OCI-LY7 (cell line): ENCODE measurements at regions not wholly inside any gene's neighbourhood (a gene's known extent, or its start where the extent isn't known, plus 50 kb on each side); places are given as distances from the start of the nearest gene placed in this dataset.

Experiments
- BruUV-seq: library from RNA; stranded (reverse); fragments of 400-500 nt; replicated peaks from 2 replicates; lab custom pipeline; 2021; lab: Mats Ljungman, UMichigan
- CTCF ChIA-PET: fragments of 300-600 bp; sonication (Branson Sonifier 250); formaldehyde crosslinking; loops from one replicate; lab custom pipeline; 2022; ENCODE audit warnings: antibody characterized with exemption; ENCODE audit not compliant: unreplicated experiment; lab: Charles Lee
- POLR2A ChIA-PET: fragments of 300-600 bp; sonication (Branson Sonifier 250); formaldehyde crosslinking; loops from one replicate; lab custom pipeline; 2022; ENCODE audit warnings: antibody characterized with exemption; lab: Charles Lee
- DNase-seq: peaks from one replicate; pipeline ENCODE4 v3.0.0-alpha.2; 2015; ENCODE audit warnings: low spot score
- H2AFZ ChIP-seq: fragments of 200-600 bp; sonication (generic), shearing (Covaris generic); 2 replicates; pipeline ENCODE4 v1.6.1; 2014; ENCODE audit warnings: mild to moderate bottlenecking, antibody characterized with exemption, low read length, moderate library complexity
- H3K27ac ChIP-seq: fragments of 200-600 bp; sonication (generic); 2 replicates; pipeline ENCODE4 v1.5.1; 2014; ENCODE audit warnings: mixed run types, low read depth, mild to moderate bottlenecking, moderate library complexity, low read length, inconsistent platforms; ENCODE audit not compliant: poor library complexity, severe bottlenecking
- H3K36me3 ChIP-seq: fragments of 200-600 bp; sonication (generic); 2 replicates; pipeline ENCODE4 v1.6.1; 2014; ENCODE audit warnings: mild to moderate bottlenecking, antibody characterized with exemption, low read length, moderate library complexity, mixed read lengths; ENCODE audit not compliant: insufficient read depth
- H3K4me1 ChIP-seq: fragments of 200-600 bp; sonication (generic); 2 replicates; pipeline ENCODE4 v1.5.1; 2014; ENCODE audit warnings: mild to moderate bottlenecking, low read length; ENCODE audit not compliant: insufficient read depth, poor library complexity, severe bottlenecking
- H3K4me2 ChIP-seq: fragments of 200-600 bp; sonication (generic); 2 replicates; pipeline ENCODE4 v1.6.1; 2014; ENCODE audit warnings: mild to moderate bottlenecking, low read length
- H3K4me3 ChIP-seq: fragments of 200-600 bp; sonication (generic); 2 replicates; pipeline ENCODE4 v1.5.1; 2014; ENCODE audit warnings: mild to moderate bottlenecking, low read depth, low read length; ENCODE audit not compliant: poor library complexity, severe bottlenecking
- H3K79me2 ChIP-seq: fragments of 200-600 bp; sonication (generic); 2 replicates; pipeline ENCODE4 v1.6.1; 2016; ENCODE audit warnings: low read depth, mild to moderate bottlenecking, low read length, moderate library complexity, mixed read lengths; ENCODE audit not compliant: insufficient read depth
- H3K9me2 ChIP-seq: fragments of 200-600 bp; sonication (generic); 2 replicates; pipeline ENCODE4 v1.6.1; 2016; ENCODE audit warnings: mild to moderate bottlenecking, low read length, mixed read lengths; ENCODE audit not compliant: insufficient read depth
- H3K9me3 ChIP-seq: fragments of 200-600 bp; sonication (generic); 2 replicates; pipeline ENCODE4 v1.6.1; 2014; ENCODE audit warnings: mild to moderate bottlenecking, mixed run types, low read length, mixed read lengths
- H4K20me1 ChIP-seq: fragments of 200-600 bp; sonication (generic); 2 replicates; pipeline ENCODE4 v1.6.1; 2014; ENCODE audit warnings: mild to moderate bottlenecking, antibody characterized with exemption, low read length, moderate library complexity, mixed read lengths; ENCODE audit not compliant: insufficient read depth
- EZH2phosphoT487 ChIP-seq: fragments of 200-600 bp; sonication (generic); IDR thresholded peaks from 2 replicates; pipeline ENCODE4 v1.6.1; 2018; ENCODE audit warnings: low read depth, borderline replicate concordance, mild to moderate bottlenecking, mixed run types, antibody characterized with exemption, low read length, moderate library complexity, mixed read lengths
- intact Hi-C: fragments of 100-400 bp; cut with micrococcal nuclease; formaldehyde crosslinking; loops from one replicate; pipeline ENCODE4 v1.10.0; 2022; ENCODE audit not compliant: unreplicated experiment
- TF ChIP-seq, protein P1 (sequence below): fragments of 200-600 bp; sonication (generic); conservative IDR thresholded peaks from 2 replicates; pipeline ENCODE4 v1.5.1; 2014; ENCODE audit warnings: mild to moderate bottlenecking, antibody characterized with exemption, low read length, moderate library complexity, mixed read lengths

DNA sequence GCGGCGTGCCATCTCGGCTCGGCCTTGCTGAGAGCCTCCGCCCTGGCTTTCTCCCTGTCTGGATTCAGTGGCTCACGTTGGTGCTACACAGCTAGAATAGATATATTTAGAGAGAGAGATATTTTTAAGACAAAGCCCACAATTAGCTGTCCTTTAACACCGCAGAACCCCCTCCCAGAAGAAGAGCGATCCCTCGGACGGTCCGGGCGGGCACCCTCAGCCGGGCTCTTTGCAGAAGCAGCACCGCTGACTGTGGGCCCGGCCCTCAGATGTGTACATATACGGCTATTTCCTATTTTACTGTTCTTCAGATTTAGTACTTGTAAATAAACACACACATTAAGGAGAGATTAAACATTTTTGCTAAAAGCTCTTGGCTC is 54.1 kb downstream of the PLXNA1 start:
- Histone ChIP-seq H4K20me1 (no peaks in the 10 kb centered on the region), H3K4me2 (no peak overlapping the region), H2AFZ (no peak overlapping the region), H3K79me2 (no peaks in the 10 kb centered on the region), H3K4me1 (peaks cover 3% of the 10 kb centered on the region), H3K27ac (no peak overlapping the region), H3K36me3 (no peaks in the 10 kb centered on the region), H3K9me3 (no peaks in the 10 kb centered on the region), H3K9me2 (no peaks in the 10 kb centered on the region), H3K4me3 (no peak overlapping the region)
- no peak for DNase-seq
- ChIA-PET POLR2A (no interaction called here), CTCF (no interaction called here)
- intact Hi-C loops: no loop called here
- TF ChIP-seq, protein P1, sequence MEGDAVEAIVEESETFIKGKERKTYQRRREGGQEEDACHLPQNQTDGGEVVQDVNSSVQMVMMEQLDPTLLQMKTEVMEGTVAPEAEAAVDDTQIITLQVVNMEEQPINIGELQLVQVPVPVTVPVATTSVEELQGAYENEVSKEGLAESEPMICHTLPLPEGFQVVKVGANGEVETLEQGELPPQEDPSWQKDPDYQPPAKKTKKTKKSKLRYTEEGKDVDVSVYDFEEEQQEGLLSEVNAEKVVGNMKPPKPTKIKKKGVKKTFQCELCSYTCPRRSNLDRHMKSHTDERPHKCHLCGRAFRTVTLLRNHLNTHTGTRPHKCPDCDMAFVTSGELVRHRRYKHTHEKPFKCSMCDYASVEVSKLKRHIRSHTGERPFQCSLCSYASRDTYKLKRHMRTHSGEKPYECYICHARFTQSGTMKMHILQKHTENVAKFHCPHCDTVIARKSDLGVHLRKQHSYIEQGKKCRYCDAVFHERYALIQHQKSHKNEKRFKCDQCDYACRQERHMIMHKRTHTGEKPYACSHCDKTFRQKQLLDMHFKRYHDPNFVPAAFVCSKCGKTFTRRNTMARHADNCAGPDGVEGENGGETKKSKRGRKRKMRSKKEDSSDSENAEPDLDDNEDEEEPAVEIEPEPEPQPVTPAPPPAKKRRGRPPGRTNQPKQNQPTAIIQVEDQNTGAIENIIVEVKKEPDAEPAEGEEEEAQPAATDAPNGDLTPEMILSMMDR: no peak
- no peak for TF ChIP-seq EZH2phosphoT487
- BruUV-seq: no TSS peak

DNA sequence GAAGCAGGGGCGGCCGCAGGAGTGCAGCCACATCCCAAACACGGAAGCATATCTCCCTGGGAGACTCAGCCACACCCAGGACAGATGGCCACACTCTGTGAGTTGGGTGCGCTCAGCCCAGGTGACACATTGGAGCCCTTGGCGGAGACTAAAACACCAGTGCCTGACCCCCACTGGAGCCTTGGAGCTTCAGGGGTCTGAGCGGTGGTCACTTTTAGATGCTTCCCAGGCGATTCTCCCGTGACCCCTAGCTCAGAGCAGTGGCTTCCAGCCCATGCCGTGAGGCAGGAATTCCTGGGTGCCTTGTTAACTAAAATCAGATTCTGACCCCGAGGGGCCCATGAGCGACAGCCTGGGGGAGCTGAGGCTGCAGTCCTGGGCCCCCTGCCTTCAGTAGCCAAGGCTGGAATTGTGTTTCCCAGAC is 54.5 kb downstream of the PLXNA1 start:
- Histone ChIP-seq H3K4me3 (no peak overlapping the region), H3K79me2 (no peaks in the 10 kb centered on the region), H3K9me2 (no peaks in the 10 kb centered on the region), H3K27ac (no peak overlapping the region), H3K9me3 (no peaks in the 10 kb centered on the region), H4K20me1 (no peaks in the 10 kb centered on the region), H2AFZ (no peak overlapping the region), H3K4me1 (peaks cover 3% of the 10 kb centered on the region), H3K4me2 (no peak overlapping the region), H3K36me3 (no peaks in the 10 kb centered on the region)
- intact Hi-C loops: no loop called here
- BruUV-seq: no TSS peak
- POLR2A ChIA-PET: no interaction called here
- TF ChIP-seq, protein P1: no peak
- TF ChIP-seq EZH2phosphoT487: no peak
- CTCF ChIA-PET: no interaction called here
- no peak for DNase-seq

DNA sequence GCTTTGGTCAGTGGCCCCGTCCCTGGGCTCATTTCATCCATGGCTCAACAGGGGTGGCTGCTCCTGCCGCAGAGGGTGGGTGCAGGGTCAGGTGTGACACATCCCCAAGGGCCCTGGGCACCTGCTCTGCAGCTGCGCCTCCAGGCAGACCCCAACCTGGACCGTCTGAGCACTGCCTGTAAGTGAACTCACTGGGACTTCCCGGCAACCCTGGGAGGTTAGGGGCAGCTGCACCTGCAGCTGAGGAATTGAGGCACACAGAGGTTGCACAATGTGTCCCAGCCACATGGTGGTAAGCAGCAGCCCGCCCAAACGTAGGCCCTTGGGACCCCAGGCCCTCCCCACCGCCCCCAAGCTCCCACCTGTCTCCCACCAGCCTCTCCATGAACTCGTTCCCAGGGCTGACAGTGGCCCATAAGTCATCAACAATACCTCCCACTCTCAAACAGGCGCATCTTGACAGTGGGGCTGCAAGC is 55.1 kb downstream of the PLXNA1 start:
- no TSS peak for BruUV-seq
- H3K9me3 ChIP-seq: no peaks in the 10 kb centered on the region
- no peak overlapping the region for H3K4me3 ChIP-seq
- ChIA-PET POLR2A (no interaction called here), CTCF (no interaction called here)
- H3K9me2 ChIP-seq: no peaks in the 10 kb centered on the region
- no peaks in the 10 kb centered on the region for H3K79me2 ChIP-seq
- no peaks in the 10 kb centered on the region for H4K20me1 ChIP-seq
- no peak overlapping the region for H3K4me2 ChIP-seq
- intact Hi-C loops: no loop called here
- no peak overlapping the region for H2AFZ ChIP-seq
- no peaks in the 10 kb centered on the region for H3K36me3 ChIP-seq
- H3K4me1 ChIP-seq: peaks cover 3% of the 10 kb centered on the region
- DNase-seq: peak; percentile 30
- TF ChIP-seq EZH2phosphoT487: no peak
- TF ChIP-seq, protein P1: no peak
- H3K27ac ChIP-seq: no peak overlapping the region
